Esophagus squamous epithelium (tissue), 4 donors: ENCODE measurements at regions not wholly inside any gene's neighbourhood (a gene's known extent, or its start where the extent isn't known, plus 50 kb on each side); places are given as distances from the start of the nearest gene placed in this dataset.

Source experiments
- CTCF ChIP-seq, 6 experiments: fragments of 450-650 bp in 4 of 6; fragments of 200-600 bp in 2 of 6; sonication (generic) in 2 of 6; IDR thresholded peaks; one replicate each; pipeline ENCODE4 v1.5.1; 2016 to 2019; ENCODE audit warnings: antibody characterized with exemption in 6 of 6, mild to moderate bottlenecking in 4 of 6, moderate library complexity in 4 of 6
- POLR2A ChIP-seq, 4 donors: fragments of 450-650 bp; IDR thresholded peaks; one replicate each; pipeline ENCODE4 v1.6.1; 2017; ENCODE audit warnings: antibody characterized with exemption in 4 of 4, mild to moderate bottlenecking in 4 of 4, moderate library complexity in 3 of 4

DNA sequence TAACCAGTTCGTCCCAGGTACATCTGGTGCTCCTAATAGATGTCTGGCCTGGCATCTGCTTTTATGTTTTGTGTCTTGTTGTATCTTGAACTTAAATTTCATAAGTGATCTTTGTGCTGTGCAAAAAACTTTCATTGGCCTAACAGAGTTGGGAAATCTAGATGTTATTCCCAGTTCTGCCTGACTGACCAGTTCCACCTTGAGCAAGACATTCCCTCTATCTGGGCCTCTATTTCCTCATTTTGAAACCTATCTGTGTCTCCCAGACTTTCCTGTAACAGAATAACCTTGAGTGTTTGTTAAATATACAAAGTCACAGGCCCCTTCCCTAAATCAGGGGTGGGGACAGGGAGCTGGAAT, 56.6 kb upstream of the EPCAM start:
- TF ChIP-seq CTCF (IDR thresholded peaks at IDR 0.05) (no peak), POLR2A (IDR thresholded peaks at IDR 0.05) (no peak)
